ENCODE measurements at regions not wholly inside any gene's neighbourhood (a gene's known extent, or its start where the extent isn't known, plus 50 kb on each side); places are given as distances from the start of the nearest gene placed in this dataset.

DNA sequence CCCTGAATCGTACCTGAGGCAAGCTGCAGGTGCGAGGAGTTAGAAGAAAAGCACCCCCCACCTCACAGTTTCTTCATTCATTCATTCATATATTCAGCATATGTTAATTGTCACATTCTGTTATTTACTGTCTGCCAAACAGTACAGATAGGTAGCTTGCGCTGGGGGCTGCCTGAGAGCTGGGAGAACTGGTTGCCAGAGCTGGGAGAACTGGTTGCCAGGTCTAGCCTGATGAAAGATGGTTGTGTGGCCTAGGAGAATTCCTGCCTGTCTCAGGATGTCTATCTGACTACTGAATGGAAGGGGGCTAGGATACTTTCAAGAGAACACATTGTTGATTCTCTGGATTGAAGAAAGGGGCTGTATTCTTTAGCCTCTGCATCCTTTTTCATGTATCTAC lies 225.9 kb upstream of the POU3F1 start:
- Histone ChIP-seq H3K4me3 (replicated peaks in 1 of 4; ENCODE audit: control extremely low read depth in 1 of 4, insufficient read depth in 1 of 4, low read depth in 3 of 4, low read length in 4 of 4) (no peak overlapping the region), H3K4me2 (ENCODE audit: extremely low read depth, insufficient read depth, low read length) (no peak overlapping the region), H4K20me1 (ENCODE audit: control insufficient read depth, extremely low read depth, insufficient read depth, low read length) (no peaks in the 10 kb centered on the region), H2AFZ (ENCODE audit: low read length) (no peak overlapping the region), H3K79me2 (ENCODE audit: control insufficient read depth, insufficient read depth, low read length) (no peaks in the 10 kb centered on the region), H3K36me3 (ENCODE audit: control insufficient read depth, insufficient read depth, low read length) (no peaks in the 10 kb centered on the region), H3K9ac (ENCODE audit: insufficient read depth, low read length) (no peak overlapping the region), H3K27me3 (ENCODE audit: control insufficient read depth, insufficient read depth, low read length) (no peaks in the 10 kb centered on the region), H3K4me1 (ENCODE audit: control insufficient read depth, extremely low read depth, insufficient read depth, low read length) (no peaks in the 10 kb centered on the region), H3K9me3 (ENCODE audit: control insufficient read depth, insufficient read depth, low read depth, low read length) (no peaks in the 10 kb centered on the region), H3K27ac (ENCODE audit: insufficient read depth, low read length) (no peak overlapping the region)
- TF ChIP-seq, protein P1, sequence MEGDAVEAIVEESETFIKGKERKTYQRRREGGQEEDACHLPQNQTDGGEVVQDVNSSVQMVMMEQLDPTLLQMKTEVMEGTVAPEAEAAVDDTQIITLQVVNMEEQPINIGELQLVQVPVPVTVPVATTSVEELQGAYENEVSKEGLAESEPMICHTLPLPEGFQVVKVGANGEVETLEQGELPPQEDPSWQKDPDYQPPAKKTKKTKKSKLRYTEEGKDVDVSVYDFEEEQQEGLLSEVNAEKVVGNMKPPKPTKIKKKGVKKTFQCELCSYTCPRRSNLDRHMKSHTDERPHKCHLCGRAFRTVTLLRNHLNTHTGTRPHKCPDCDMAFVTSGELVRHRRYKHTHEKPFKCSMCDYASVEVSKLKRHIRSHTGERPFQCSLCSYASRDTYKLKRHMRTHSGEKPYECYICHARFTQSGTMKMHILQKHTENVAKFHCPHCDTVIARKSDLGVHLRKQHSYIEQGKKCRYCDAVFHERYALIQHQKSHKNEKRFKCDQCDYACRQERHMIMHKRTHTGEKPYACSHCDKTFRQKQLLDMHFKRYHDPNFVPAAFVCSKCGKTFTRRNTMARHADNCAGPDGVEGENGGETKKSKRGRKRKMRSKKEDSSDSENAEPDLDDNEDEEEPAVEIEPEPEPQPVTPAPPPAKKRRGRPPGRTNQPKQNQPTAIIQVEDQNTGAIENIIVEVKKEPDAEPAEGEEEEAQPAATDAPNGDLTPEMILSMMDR (conservative IDR thresholded peaks at IDR 0.05 in 1 of 2, IDR thresholded peaks at IDR 0.05 in 1 of 2; ENCODE audit: low read depth in 1 of 2, low read length in 2 of 2): no peak
- TF ChIP-seq EZH2 (IDR thresholded peaks at IDR 0.05; ENCODE audit: low read length, missing control alignments): no peak
- no peak for DNase-seq (ENCODE audit: low read depth in 2 of 2)

DNA sequence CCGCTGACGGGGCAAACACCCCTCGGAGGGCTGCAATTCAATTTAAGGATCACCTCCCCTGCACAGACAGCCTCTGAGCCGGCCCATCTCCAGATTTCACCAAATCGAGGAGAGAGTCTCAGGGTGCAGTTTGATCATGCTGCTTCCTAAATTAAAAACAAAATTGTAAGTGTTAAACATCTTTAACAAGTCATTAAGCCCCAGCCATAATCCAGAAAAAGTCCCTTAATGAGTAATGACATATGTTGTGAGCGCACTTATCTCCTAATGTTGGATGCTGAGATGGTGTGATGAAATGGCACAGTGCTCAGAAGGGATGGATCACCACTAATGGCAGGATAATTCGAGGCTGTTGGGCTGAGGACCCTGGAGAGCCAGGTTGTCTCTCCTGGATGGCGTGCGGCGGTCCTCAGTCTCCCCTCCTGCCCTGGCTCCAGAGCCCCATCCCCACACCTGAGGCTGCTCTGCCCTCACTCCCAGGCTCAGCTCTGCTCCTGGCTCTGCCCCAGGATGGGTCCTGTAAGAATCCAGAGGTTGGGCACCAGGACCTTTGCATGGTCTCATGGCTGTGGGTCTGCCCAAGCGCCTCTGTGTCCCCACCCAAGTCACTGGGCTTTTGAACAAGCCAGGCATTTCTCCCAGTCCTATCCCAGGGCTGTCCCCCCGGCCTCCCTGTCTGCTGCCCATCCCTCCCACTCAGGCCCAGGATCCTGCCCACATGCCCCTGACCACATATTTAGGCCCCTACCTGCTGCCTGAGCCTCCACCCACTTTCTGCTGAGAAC lies 224.4 kb upstream of the POU3F1 start:
- Histone ChIP-seq H3K79me2 (ENCODE audit: control insufficient read depth, insufficient read depth, low read length) (no peaks in the 10 kb centered on the region), H4K20me1 (ENCODE audit: control insufficient read depth, extremely low read depth, insufficient read depth, low read length) (no peaks in the 10 kb centered on the region)
- TF ChIP-seq, protein P1 (conservative IDR thresholded peaks at IDR 0.05 in 1 of 2, IDR thresholded peaks at IDR 0.05 in 1 of 2; ENCODE audit: low read depth in 1 of 2, low read length in 2 of 2): no peak
- no peak for TF ChIP-seq EZH2 (IDR thresholded peaks at IDR 0.05; ENCODE audit: low read length, missing control alignments)

DNA sequence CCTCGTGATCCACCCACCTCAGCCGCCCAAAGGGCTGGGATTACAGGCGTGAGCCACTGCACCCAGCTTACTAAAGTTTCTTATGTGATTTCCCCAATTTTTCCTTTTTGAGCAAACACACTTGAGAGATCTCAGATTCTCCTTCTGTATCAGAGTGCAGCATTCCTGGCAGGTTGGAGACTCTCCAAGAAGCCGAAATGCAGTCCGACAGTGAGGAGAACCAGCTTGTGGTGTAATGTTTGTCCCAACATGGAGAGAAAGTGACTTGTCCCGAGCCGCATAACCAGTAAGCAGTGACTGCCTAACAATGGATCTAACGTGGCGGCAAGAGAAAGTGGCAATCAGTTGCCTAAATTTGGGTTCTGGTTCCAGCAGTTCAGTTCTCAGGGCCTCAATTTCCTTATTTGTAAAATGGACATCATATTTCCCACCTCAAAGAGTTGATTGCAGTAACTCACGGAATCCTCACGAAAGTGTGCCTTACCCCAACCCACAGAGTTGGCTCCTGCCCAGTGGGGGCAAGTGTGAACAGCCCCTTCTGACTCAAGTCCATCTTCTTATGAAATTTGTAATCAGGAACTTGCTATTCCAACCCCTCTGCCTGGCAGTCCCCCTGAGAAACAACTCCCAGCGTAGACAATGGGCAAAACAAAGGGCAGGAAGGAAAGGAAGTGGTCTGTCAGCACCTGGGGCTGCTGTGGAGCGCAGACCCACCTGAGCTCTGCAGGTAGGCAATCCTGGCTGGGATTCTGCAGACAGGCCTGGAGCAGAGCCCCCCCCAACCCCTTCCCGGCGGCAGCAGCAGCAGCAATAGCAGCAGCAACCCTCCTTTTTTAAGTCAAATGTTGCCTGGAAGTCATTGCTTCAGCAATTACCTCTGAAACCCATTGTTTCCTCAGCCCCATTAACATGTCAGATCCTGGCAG lies 223.6 kb upstream of the POU3F1 start:
- H4K20me1 ChIP-seq (ENCODE audit: control insufficient read depth, extremely low read depth, insufficient read depth, low read length): no peaks in the 10 kb centered on the region
- no peak overlapping the region for H3K9ac ChIP-seq (ENCODE audit: insufficient read depth, low read length)
- TF ChIP-seq, protein P1 (conservative IDR thresholded peaks at IDR 0.05 in 1 of 2, IDR thresholded peaks at IDR 0.05 in 1 of 2; ENCODE audit: low read depth in 1 of 2, low read length in 2 of 2): no peak
- no peak for TF ChIP-seq EZH2 (IDR thresholded peaks at IDR 0.05; ENCODE audit: low read length, missing control alignments)
- DNase-seq (ENCODE audit: low read depth in 2 of 2): no peak
- H3K27me3 ChIP-seq (ENCODE audit: control insufficient read depth, insufficient read depth, low read length): no peaks in the 10 kb centered on the region
- H3K4me3 ChIP-seq (replicated peaks in 1 of 4; ENCODE audit: control extremely low read depth in 1 of 4, insufficient read depth in 1 of 4, low read depth in 3 of 4, low read length in 4 of 4): no peak overlapping the region
- no peaks in the 10 kb centered on the region for H3K36me3 ChIP-seq (ENCODE audit: control insufficient read depth, insufficient read depth, low read length)
- H3K27ac ChIP-seq (ENCODE audit: insufficient read depth, low read length): no peak overlapping the region
- no peaks in the 10 kb centered on the region for H3K9me3 ChIP-seq (ENCODE audit: control insufficient read depth, insufficient read depth, low read depth, low read length)
- no peak overlapping the region for H3K4me2 ChIP-seq (ENCODE audit: extremely low read depth, insufficient read depth, low read length)
- H2AFZ ChIP-seq (ENCODE audit: low read length): no peak overlapping the region
- no peaks in the 10 kb centered on the region for H3K79me2 ChIP-seq (ENCODE audit: control insufficient read depth, insufficient read depth, low read length)
- no peaks in the 10 kb centered on the region for H3K4me1 ChIP-seq (ENCODE audit: control insufficient read depth, extremely low read depth, insufficient read depth, low read length)

More for the DNA sequence above, 224.4 kb upstream of the POU3F1 start:
- no peaks in the 10 kb centered on the region for H3K36me3 ChIP-seq (ENCODE audit: control insufficient read depth, insufficient read depth, low read length)
- no peaks in the 10 kb centered on the region for H3K27me3 ChIP-seq (ENCODE audit: control insufficient read depth, insufficient read depth, low read length)
- no peak overlapping the region for H3K4me3 ChIP-seq (replicated peaks in 1 of 4; ENCODE audit: control extremely low read depth in 1 of 4, insufficient read depth in 1 of 4, low read depth in 3 of 4, low read length in 4 of 4)
- H3K9ac ChIP-seq (ENCODE audit: insufficient read depth, low read length): no peak overlapping the region
- no peak overlapping the region for H3K27ac ChIP-seq (ENCODE audit: insufficient read depth, low read length)
- H3K4me1 ChIP-seq (ENCODE audit: control insufficient read depth, extremely low read depth, insufficient read depth, low read length): no peaks in the 10 kb centered on the region
- DNase-seq (ENCODE audit: low read depth in 2 of 2): no peak
- H3K9me3 ChIP-seq (ENCODE audit: control insufficient read depth, insufficient read depth, low read depth, low read length): no peaks in the 10 kb centered on the region
- no peak overlapping the region for H2AFZ ChIP-seq (ENCODE audit: low read length)
- no peak overlapping the region for H3K4me2 ChIP-seq (ENCODE audit: extremely low read depth, insufficient read depth, low read length)

All from fibroblast of lung (primary cell).